HUES48 (cell line): ENCODE measurements at regions not wholly inside any gene's neighbourhood (a gene's known extent, or its start where the extent isn't known, plus 50 kb on each side); places are given as distances from the start of the nearest gene placed in this dataset.
"Not testable (repeated sequence)": the region's sequence is repeated elsewhere in the genome, so short reads cannot be mapped to it uniquely, and the experiment has no call there.

Source experiments
- H3K27ac ChIP-seq: one replicate; pipeline ENCODE4 v1.7.0; 2013; ENCODE audit warnings: low read depth, low read length, inconsistent platforms
- H3K27me3 ChIP-seq: 2 replicates; pipeline ENCODE4 v1.6.1; 2013; ENCODE audit warnings: mild to moderate bottlenecking, low read length; ENCODE audit not compliant: control insufficient read depth, insufficient read depth
- H3K36me3 ChIP-seq: 2 replicates; pipeline ENCODE4 v1.6.1; 2013; ENCODE audit warnings: low read length; ENCODE audit not compliant: control insufficient read depth, insufficient read depth
- H3K4me1 ChIP-seq: 2 replicates; pipeline ENCODE4 v1.6.1; 2013; ENCODE audit warnings: mild to moderate bottlenecking, low read length; ENCODE audit not compliant: control insufficient read depth, insufficient read depth
- H3K4me3 ChIP-seq: 2 replicates; pipeline ENCODE4 v1.5.1; 2013; ENCODE audit warnings: mild to moderate bottlenecking, low read depth, low read length
- H3K9ac ChIP-seq: 2 replicates; pipeline ENCODE4 v1.6.1; 2013; ENCODE audit warnings: mild to moderate bottlenecking, low read depth, low read length, moderate library complexity
- H3K9me3 ChIP-seq: 2 replicates; pipeline ENCODE4 v1.6.1; 2013; ENCODE audit warnings: low read length; ENCODE audit not compliant: control insufficient read depth, insufficient read depth

- H3K27me3 ChIP-seq, H3K9ac ChIP-seq, H3K4me1 ChIP-seq, H3K36me3 ChIP-seq, H3K27ac ChIP-seq, H3K4me3 ChIP-seq, H3K9me3 ChIP-seq: not testable (repeated sequence)
Observed at GRCh38 chr3:579529-579928, 383.0 kb downstream of the CHL1 start.

- not testable (repeated sequence) for H3K27me3 ChIP-seq, H3K4me1 ChIP-seq, H3K9ac ChIP-seq, H3K4me3 ChIP-seq, H3K9me3 ChIP-seq, H3K36me3 ChIP-seq, H3K27ac ChIP-seq
Observed at GRCh38 chr3:589066-589465, 392.5 kb downstream of the CHL1 start.

- H3K9ac ChIP-seq, H3K27me3 ChIP-seq, H3K4me1 ChIP-seq, H3K36me3 ChIP-seq, H3K9me3 ChIP-seq, H3K4me3 ChIP-seq, H3K27ac ChIP-seq: not testable (repeated sequence)
Observed at GRCh38 chr3:597304-597703, 400.7 kb downstream of the CHL1 start.

GRCh38 chr3:597746-598145 is 401.2 kb downstream of the CHL1 start:
- H3K9ac ChIP-seq, H3K27ac ChIP-seq, H3K9me3 ChIP-seq, H3K4me1 ChIP-seq, H3K4me3 ChIP-seq, H3K36me3 ChIP-seq, H3K27me3 ChIP-seq: not testable (repeated sequence)

- H3K4me3 ChIP-seq, H3K36me3 ChIP-seq, H3K4me1 ChIP-seq, H3K9ac ChIP-seq, H3K27ac ChIP-seq, H3K27me3 ChIP-seq, H3K9me3 ChIP-seq: not testable (repeated sequence)
Observed at GRCh38 chr3:607480-607879, 410.9 kb downstream of the CHL1 start.

- no peaks in the 10 kb centered on the region for H3K27me3 ChIP-seq
- no peaks in the 10 kb centered on the region for H3K9me3 ChIP-seq
- H3K27ac ChIP-seq, result no peak overlapping the region
- H3K4me3 ChIP-seq, result no peak overlapping the region
- no peaks in the 10 kb centered on the region for H3K4me1 ChIP-seq
- no peaks in the 10 kb centered on the region for H3K36me3 ChIP-seq
- no peak overlapping the region for H3K9ac ChIP-seq
Observed at GRCh38 chr3:621714-622113, 425.2 kb downstream of the CHL1 start.

GRCh38 chr3:622314-622713 is 425.8 kb downstream of the CHL1 start:
- Histone ChIP-seq H3K27me3 (no peaks in the 10 kb centered on the region), H3K9ac (no peak overlapping the region), H3K9me3 (no peaks in the 10 kb centered on the region), H3K4me1 (no peaks in the 10 kb centered on the region), H3K36me3 (no peaks in the 10 kb centered on the region), H3K27ac (no peak overlapping the region), H3K4me3 (no peak overlapping the region)

- no peak overlapping the region for H3K9ac ChIP-seq
- H3K27ac ChIP-seq, result no peak overlapping the region
- no peaks in the 10 kb centered on the region for H3K36me3 ChIP-seq
- H3K9me3 ChIP-seq, result no peaks in the 10 kb centered on the region
- H3K27me3 ChIP-seq, result no peaks in the 10 kb centered on the region
- H3K4me3 ChIP-seq, result no peak overlapping the region
- no peaks in the 10 kb centered on the region for H3K4me1 ChIP-seq
Observed at GRCh38 chr3:623914-624545, 427.5 kb downstream of the CHL1 start.

- Histone ChIP-seq H3K9me3 (no peaks in the 10 kb centered on the region), H3K4me1 (no peaks in the 10 kb centered on the region), H3K27me3 (no peaks in the 10 kb centered on the region), H3K27ac (no peak overlapping the region), H3K36me3 (no peaks in the 10 kb centered on the region), H3K9ac (no peak overlapping the region), H3K4me3 (no peak overlapping the region)
Observed at GRCh38 chr3:632571-633170, 436.1 kb downstream of the CHL1 start.

- no peak overlapping the region for H3K9ac ChIP-seq
- no peaks in the 10 kb centered on the region for H3K27me3 ChIP-seq
- H3K4me3 ChIP-seq, result no peak overlapping the region
- H3K9me3 ChIP-seq, result no peaks in the 10 kb centered on the region
- no peaks in the 10 kb centered on the region for H3K4me1 ChIP-seq
- H3K36me3 ChIP-seq, result no peaks in the 10 kb centered on the region
- H3K27ac ChIP-seq, result no peak overlapping the region
Observed at GRCh38 chr3:634511-634910, 437.9 kb downstream of the CHL1 start.

- Histone ChIP-seq H3K9ac (no peak overlapping the region), H3K27me3 (no peaks in the 10 kb centered on the region), H3K9me3 (no peaks in the 10 kb centered on the region), H3K27ac (no peak overlapping the region), H3K36me3 (no peaks in the 10 kb centered on the region), H3K4me3 (no peak overlapping the region), H3K4me1 (no peaks in the 10 kb centered on the region)
Observed at GRCh38 chr3:635393-635792, 438.8 kb downstream of the CHL1 start.
